Gastroesophageal sphincter (tissue), 3 donors: ENCODE measurements at regions not wholly inside any gene's neighbourhood (a gene's known extent, or its start where the extent isn't known, plus 50 kb on each side); places are given as distances from the start of the nearest gene placed in this dataset.

Experiments
- CTCF ChIP-seq, 4 experiments: fragments of 200-600 bp in 2 of 4; fragments of 450-650 bp in 2 of 4; sonication (generic) in 1 of 4; IDR thresholded peaks; one replicate each; pipeline ENCODE4 v1.5.1; 2017 to 2019; ENCODE audit warnings: antibody characterized with exemption in 4 of 4, mild to moderate bottlenecking in 2 of 4, moderate library complexity in 2 of 4
- EP300 ChIP-seq: sonication (generic); formaldehyde crosslinking; IDR thresholded peaks from one replicate; pipeline ENCODE4 v1.6.1; 2017; ENCODE audit warnings: antibody characterized with exemption, mild to moderate bottlenecking
- POLR2A ChIP-seq, 2 donors: fragments of 450-650 bp; IDR thresholded peaks; one replicate each; pipeline ENCODE4 v1.6.1; 2017; ENCODE audit warnings: antibody characterized with exemption in 2 of 2, mild to moderate bottlenecking in 2 of 2, moderate library complexity in 1 of 2
- POLR2AphosphoS5 ChIP-seq: sonication (generic); formaldehyde crosslinking; IDR thresholded peaks from one replicate; pipeline ENCODE4 v1.6.1; 2017; ENCODE audit warnings: antibody characterized with exemption

GRCh38 chr2:226223704-226224103 is 575.9 kb downstream of the IRS1 start:
- TF ChIP-seq EP300, result no peak
- TF ChIP-seq CTCF (IDR thresholded peaks at IDR 0.05), result no peak
- no peak for TF ChIP-seq POLR2A (IDR thresholded peaks at IDR 0.05)
- no peak for TF ChIP-seq POLR2AphosphoS5
